ENCODE measurements at regions not wholly inside any gene's neighbourhood (a gene's known extent, or its start where the extent isn't known, plus 50 kb on each side); places are given as distances from the start of the nearest gene placed in this dataset.

DNA sequence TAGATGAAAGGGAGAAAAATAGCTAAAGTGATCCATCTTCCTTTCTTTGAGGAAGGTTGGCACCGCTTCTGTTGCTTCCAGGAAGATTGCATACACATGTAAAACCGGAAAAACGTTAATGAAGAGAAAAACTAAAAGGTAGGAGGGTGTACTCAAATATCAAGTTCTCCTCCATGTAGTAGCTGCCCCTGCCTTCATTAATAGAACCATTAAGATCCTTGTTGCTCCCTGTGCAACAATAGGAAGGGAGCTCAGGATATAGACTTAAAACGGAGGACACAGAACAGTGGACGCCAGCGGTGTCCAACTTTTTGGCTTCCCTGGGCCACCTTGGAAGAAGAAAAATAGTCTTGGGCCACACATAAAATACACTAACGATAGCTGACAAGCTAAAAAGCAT lies 118.9 kb downstream of the TMEM174 start:
- H3K27me3 Mint-ChIP-seq (ENCODE audit: low read depth), result peaks cover 75% of the 10 kb centered on the region

More for the DNA sequence above, 118.9 kb downstream of the TMEM174 start:
- H3K4me1 ChIP-seq (ENCODE audit: insufficient read depth, low read length), result peaks cover 6% of the 10 kb centered on the region; the same call in 1 of the 2 replicates
- no peak overlapping the region for H3K27ac Mint-ChIP-seq
- no peak overlapping the region for H4K8ac ChIP-seq (replicated peaks; ENCODE audit: insufficient read length, low read depth, low read length)
- no peak overlapping the region for H3K9ac ChIP-seq (ENCODE audit: extremely low read depth, insufficient read length, low read length)
- WGBS (ENCODE audit: extremely low coverage, insufficient read length, low lambda C conversion rate), result no CpG with 5 or more reads among the region's 7 CpGs
- H3K14ac ChIP-seq (ENCODE audit: insufficient read depth, low read length), result no peak overlapping the region
- peaks cover 0 to 1% (median 0%) of the 10 kb centered on the region in 3 experiments; a peak in 1 of 7 replicates for H3K36me3 Mint-ChIP-seq (ENCODE audit: insufficient read depth in 1 of 3, low read depth in 3 of 3)
- no peak overlapping the region for H3K4me2 ChIP-seq (ENCODE audit: insufficient read depth, insufficient read length, low read length)
- no peak overlapping the region for H3K27ac ChIP-seq (ENCODE audit: insufficient read length, low read depth, low read length)
- H2AK5ac ChIP-seq (ENCODE audit: insufficient read length, low read length), result no peak overlapping the region
- peaks cover 3 to 5% of the 10 kb centered on the region in 2 experiments; a peak in 1 of 5 replicates for H3K9me3 Mint-ChIP-seq
- H3K79me2 ChIP-seq (ENCODE audit: insufficient read depth, low read length), result no peaks in the 10 kb centered on the region
- no peak overlapping the region for H3K18ac ChIP-seq (ENCODE audit: insufficient read length, low read depth, low read length)
- H2BK120ac ChIP-seq (ENCODE audit: low read depth, low read length, poor library complexity, severe bottlenecking), result no peak overlapping the region
- H3K27me3 ChIP-seq (ENCODE audit: insufficient read depth, low read length), result peaks cover 12% of the 10 kb centered on the region; the same call in 1 of the 2 replicates
- H3K23me2 ChIP-seq (ENCODE audit: insufficient read length, low read depth, low read length, poor library complexity, severe bottlenecking), result no peaks in the 10 kb centered on the region
- no peak overlapping the region for H2AFZ ChIP-seq (ENCODE audit: low read length)
- no peak overlapping the region for H2BK5ac ChIP-seq (ENCODE audit: insufficient read length, low read length)
- H3K79me1 ChIP-seq (ENCODE audit: insufficient read depth, low read depth, low read length, poor library complexity, severe bottlenecking), result no peaks in the 10 kb centered on the region
- no peak overlapping the region for H3K23ac ChIP-seq (ENCODE audit: insufficient read length, low read depth, low read length)
- H2BK20ac ChIP-seq (ENCODE audit: low read depth, low read length, poor library complexity, severe bottlenecking), result no peak overlapping the region
- H4K5ac ChIP-seq (ENCODE audit: insufficient read length, low read depth, low read length), result no peak overlapping the region
- H3K4me1 Mint-ChIP-seq, result peaks cover 28 to 37% of the 10 kb centered on the region in 2 experiments
- H2BK12ac ChIP-seq (ENCODE audit: insufficient read length, low read depth, low read length), result no peak overlapping the region
- H3K4ac ChIP-seq (ENCODE audit: low read depth, low read length), result no peak overlapping the region
- H2BK15ac ChIP-seq (ENCODE audit: low read depth, low read length), result no peak overlapping the region
- no peaks in the 10 kb centered on the region for H4K20me1 ChIP-seq (ENCODE audit: control insufficient read depth, insufficient read depth, insufficient read length)
- no peak overlapping the region for H3T11ph ChIP-seq (ENCODE audit: low read length)
- H4K91ac ChIP-seq (ENCODE audit: insufficient read length, low read depth, low read length), result no peak overlapping the region
- no peaks in the 10 kb centered on the region for H3K9me3 ChIP-seq (ENCODE audit: control insufficient read depth, low read depth, low read length)
- TF ChIP-seq, protein P1, sequence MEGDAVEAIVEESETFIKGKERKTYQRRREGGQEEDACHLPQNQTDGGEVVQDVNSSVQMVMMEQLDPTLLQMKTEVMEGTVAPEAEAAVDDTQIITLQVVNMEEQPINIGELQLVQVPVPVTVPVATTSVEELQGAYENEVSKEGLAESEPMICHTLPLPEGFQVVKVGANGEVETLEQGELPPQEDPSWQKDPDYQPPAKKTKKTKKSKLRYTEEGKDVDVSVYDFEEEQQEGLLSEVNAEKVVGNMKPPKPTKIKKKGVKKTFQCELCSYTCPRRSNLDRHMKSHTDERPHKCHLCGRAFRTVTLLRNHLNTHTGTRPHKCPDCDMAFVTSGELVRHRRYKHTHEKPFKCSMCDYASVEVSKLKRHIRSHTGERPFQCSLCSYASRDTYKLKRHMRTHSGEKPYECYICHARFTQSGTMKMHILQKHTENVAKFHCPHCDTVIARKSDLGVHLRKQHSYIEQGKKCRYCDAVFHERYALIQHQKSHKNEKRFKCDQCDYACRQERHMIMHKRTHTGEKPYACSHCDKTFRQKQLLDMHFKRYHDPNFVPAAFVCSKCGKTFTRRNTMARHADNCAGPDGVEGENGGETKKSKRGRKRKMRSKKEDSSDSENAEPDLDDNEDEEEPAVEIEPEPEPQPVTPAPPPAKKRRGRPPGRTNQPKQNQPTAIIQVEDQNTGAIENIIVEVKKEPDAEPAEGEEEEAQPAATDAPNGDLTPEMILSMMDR (conservative IDR thresholded peaks at IDR 0.05), result no peak
- no peak overlapping the region for H3K56ac ChIP-seq (ENCODE audit: insufficient read length, low read depth, low read length)
- DNase-seq, result no peak
- no peak overlapping the region for H3K4me3 Mint-ChIP-seq

Measured in H9 (cell line).